ENCODE measurements at regions not wholly inside any gene's neighbourhood (a gene's known extent, or its start where the extent isn't known, plus 50 kb on each side); places are given as distances from the start of the nearest gene placed in this dataset.

- ATAC-seq (no peak), DNase-seq (ENCODE audit: low spot score) (no peak), FAIRE-seq (no peak)
- CTCF ChIA-PET (ENCODE audit: low intra/inter-chr PET ratio, low total read pairs): no interaction called here
- intact Hi-C loops (cut with micrococcal nuclease; ENCODE audit: unreplicated experiment) (no loop called here), in situ Hi-C loops (cut with HindIII; ENCODE audit: extremely low pct_ligation_motif_present, low pct_unique_long_range_greater_than_20kb) (no loop called here)
- 89% methylated on average over 2 of the region's 2 CpGs for WGBS (ENCODE audit: low lambda C conversion rate)
- Histone ChIP-seq H3K4me3 (replicated peaks in 1 of 3; ENCODE audit: insufficient read depth in 1 of 3, low read depth in 2 of 3, low read length in 3 of 3) (no peak overlapping the region), H3K4me1 (ENCODE audit: insufficient read depth, low read length) (no peaks in the 10 kb centered on the region), H3K27me3 (ENCODE audit: control insufficient read depth in 1 of 2, insufficient read depth in 2 of 2, low read length in 2 of 2) (no peaks in the 10 kb centered on the region; a peak in 1 of 5 replicates), H3K36me3 (replicated peaks in 1 of 2; ENCODE audit: control insufficient read depth in 1 of 2, insufficient read depth in 2 of 2, low read length in 2 of 2) (no peaks in the 10 kb centered on the region), H3K79me2 (ENCODE audit: insufficient read depth, low read length) (no peaks in the 10 kb centered on the region), H2AFZ (ENCODE audit: low read length) (no peak overlapping the region), H3K9ac (ENCODE audit: insufficient read depth, low read depth, low read length) (no peak overlapping the region), H3K4me2 (ENCODE audit: low read depth, low read length) (no peak overlapping the region), H3K27ac (ENCODE audit: extremely low read length, insufficient read depth, low read length) (no peak overlapping the region), H3K9me3 (ENCODE audit: low read length) (no peaks in the 10 kb centered on the region), H4K20me1 (ENCODE audit: insufficient read depth, low read length) (no peaks in the 10 kb centered on the region)
- no TSS peak for BruUV-seq (replicated peaks)
- POLR2A ChIA-PET: no interaction called here
- TF ChIP-seq U2AF2 (IDR thresholded peaks at IDR 0.05; ENCODE audit: low read depth, low read length): no peak
- TF ChIP-seq ZNF597 (CRISPR knock-in tag; IDR thresholded peaks at IDR 0.05): no peak
- TF ChIP-seq ZFY (CRISPR knock-in tag; IDR thresholded peaks at IDR 0.05): no peak
- no peak for TF ChIP-seq ZNF644 (CRISPR knock-in tag; IDR thresholded peaks at IDR 0.05; ENCODE audit: low read depth)
- TF ChIP-seq U2AF1 (optimal IDR thresholded peaks at IDR 0.05; ENCODE audit: low read depth, low read length): no peak
- no peak for TF ChIP-seq ZBTB8A (CRISPR knock-in tag; IDR thresholded peaks at IDR 0.05; ENCODE audit: borderline replicate concordance, low read depth)
- TF ChIP-seq ZSCAN31 (CRISPR knock-in tag; IDR thresholded peaks at IDR 0.05; ENCODE audit: low read depth): no peak
- no peak for TF ChIP-seq ZFP62 (CRISPR knock-in tag; IDR thresholded peaks at IDR 0.05)
- no peak for TF ChIP-seq RCOR2 (CRISPR knock-in tag; IDR thresholded peaks at IDR 0.05)
- no peak for TF ChIP-seq KLF13 (CRISPR knock-in tag; IDR thresholded peaks at IDR 0.05)
- no peak for TF ChIP-seq ATF7 (IDR thresholded peaks at IDR 0.05)
- no peak for TF ChIP-seq ATF7 (CRISPR knock-in tag; IDR thresholded peaks at IDR 0.05)
- TF ChIP-seq ZNF766 (CRISPR knock-in tag; IDR thresholded peaks at IDR 0.05; ENCODE audit: borderline replicate concordance): no peak
- TF ChIP-seq ARHGAP35 (CRISPR knock-in tag; IDR thresholded peaks at IDR 0.05; ENCODE audit: borderline replicate concordance): no peak
- no peak for TF ChIP-seq HNF1A (IDR thresholded peaks at IDR 0.05; ENCODE audit: low read depth)
- TF ChIP-seq HNF1A (CRISPR knock-in tag; IDR thresholded peaks at IDR 0.05; ENCODE audit: borderline replicate concordance): no peak
- TF ChIP-seq NONO (IDR thresholded peaks at IDR 0.05): no peak
- TF ChIP-seq NONO (CRISPR knock-in tag; conservative IDR thresholded peaks at IDR 0.05): no peak
- TF ChIP-seq NFE2L1 (CRISPR knock-in tag; IDR thresholded peaks at IDR 0.05; ENCODE audit: borderline replicate concordance): no peak
Measured at GRCh38 chr18:23332356-23332755, 120.7 kb upstream of the RIOK3 start.
